Gastrocnemius medialis (tissue), 4 donors: ENCODE measurements at regions not wholly inside any gene's neighbourhood (a gene's known extent, or its start where the extent isn't known, plus 50 kb on each side); places are given as distances from the start of the nearest gene placed in this dataset.

Source experiments
- ATAC-seq, 2 donors: fragments of 150-250 bp; one replicate each; pipeline ENCODE4 v1.9.1; 2016
- DNase-seq, 2 donors: peaks; one replicate each; pipeline ENCODE4 v3.0.0-alpha.2; 2019
- H3K27ac ChIP-seq, 4 donors: fragments of 200-600 bp; sonication (generic); 1 replicate in 1 of 4; 2 replicates in 3 of 4; pipeline ENCODE4 v1.5.1; 2016 to 2018; ENCODE audit warnings: mild to moderate bottlenecking in 2 of 4, moderate library complexity in 1 of 4
- H3K27me3 ChIP-seq, 3 donors: fragments of 200-600 bp; sonication (generic) in 2 of 3; 1 replicate in 1 of 3; 2 replicates in 2 of 3; pipeline versions ENCODE4 v1.5.1 to v1.6.0; 2016 to 2019; ENCODE audit warnings: mild to moderate bottlenecking in 1 of 3, moderate library complexity in 1 of 3
- H3K36me3 ChIP-seq, 2 donors: fragments of 200-600 bp; sonication (generic) in 1 of 2; one replicate each; pipeline ENCODE4 v1.5.1; 2017 to 2018
- H3K4me1 ChIP-seq, 2 donors: fragments of 200-600 bp; sonication (generic) in 1 of 2; one replicate each; pipeline ENCODE4 v1.5.1; 2016 to 2017; ENCODE audit warnings: mild to moderate bottlenecking in 2 of 2
- H3K4me3 ChIP-seq, 4 donors: fragments of 200-600 bp; sonication (generic) in 3 of 4; 1 replicate in 1 of 4; 2 replicates in 3 of 4; pipeline ENCODE4 v1.5.1; 2016 to 2019; ENCODE audit warnings: mild to moderate bottlenecking in 2 of 4
- H3K9me3 ChIP-seq, 3 donors: fragments of 200-600 bp; sonication (generic) in 2 of 3; 1 replicate in 1 of 3; 2 replicates in 2 of 3; pipeline ENCODE4 v1.5.1; 2016 to 2019
- CTCF ChIP-seq, 5 experiments: fragments of 450-650 bp in 3 of 5; fragments of 200-600 bp in 2 of 5; sonication (generic) in 2 of 5; IDR thresholded peaks in 4 of 5; conservative IDR thresholded peaks in 1 of 5; 1 replicate in 4 of 5; 2 replicates in 1 of 5; pipeline ENCODE4 v1.5.1; 2016 to 2019; ENCODE audit warnings: antibody characterized with exemption in 5 of 5, mild to moderate bottlenecking in 3 of 5, moderate library complexity in 3 of 5
- POLR2A ChIP-seq, 2 donors: fragments of 450-650 bp; IDR thresholded peaks; one replicate each; pipeline ENCODE4 v1.6.1; 2017; ENCODE audit warnings: antibody characterized with exemption in 2 of 2, mild to moderate bottlenecking in 2 of 2, moderate library complexity in 2 of 2
- in situ Hi-C, 4 donors: fragments of 200-750 bp; cut with MboI; loops; one replicate each; pipeline versions ENCODE4 v1.15.0 to v1.8.0; 2017; ENCODE audit warnings: low sequenced_read_pairs in 4 of 4
- intact Hi-C: fragments of 100-400 bp; cut with DNase I; formaldehyde crosslinking; loops from one replicate; pipeline ENCODE4 v1.15.1; 2023; ENCODE audit warnings: low total_unique reads

GRCh38 chr12:118637767-118638370 lies 261.5 kb downstream of the SUDS3 start:
- DNase-seq (no peak), ATAC-seq (no peak)
- H3K9me3 ChIP-seq, result no peaks in the 10 kb centered on the region
- no peak overlapping the region for H3K4me3 ChIP-seq
- no peaks in the 10 kb centered on the region for H3K36me3 ChIP-seq
- TF ChIP-seq POLR2A (IDR thresholded peaks at IDR 0.05), result no peak
- no peak for TF ChIP-seq CTCF (IDR thresholded peaks at IDR 0.05 in 4 of 5, conservative IDR thresholded peaks at IDR 0.05 in 1 of 5)
- H3K27ac ChIP-seq, result no peak overlapping the region
- H3K27me3 ChIP-seq, result no peaks in the 10 kb centered on the region
- in situ Hi-C loops (no loop called here), intact Hi-C loops (no loop called here)
- no peaks in the 10 kb centered on the region for H3K4me1 ChIP-seq

DNA sequence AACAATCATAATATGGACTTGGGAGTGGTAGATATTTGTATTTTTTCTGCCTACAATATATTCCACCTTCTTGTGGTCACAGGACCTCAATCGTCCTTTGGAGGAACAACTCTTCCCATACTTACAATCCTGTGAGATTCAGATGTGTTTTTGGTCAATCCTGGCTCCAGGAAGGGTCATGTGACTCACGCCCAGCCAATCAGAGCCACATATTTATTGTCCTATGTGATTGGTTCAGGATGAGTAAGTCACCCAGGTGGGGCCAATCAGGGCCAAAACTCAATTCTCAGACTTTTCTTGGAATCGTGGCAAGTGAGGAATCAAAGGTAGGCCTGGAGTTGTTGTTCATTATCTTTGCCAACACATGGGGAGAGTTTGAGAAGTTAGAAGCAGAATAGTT lies 264.9 kb downstream of the SUDS3 start:
- in situ Hi-C loops (no loop called here), intact Hi-C loops (no loop called here)
- TF ChIP-seq POLR2A (IDR thresholded peaks at IDR 0.05) (no peak), CTCF (IDR thresholded peaks at IDR 0.05 in 4 of 5, conservative IDR thresholded peaks at IDR 0.05 in 1 of 5) (no peak)
- Histone ChIP-seq H3K4me1 (no peaks in the 10 kb centered on the region), H3K27me3 (no peaks in the 10 kb centered on the region), H3K36me3 (no peaks in the 10 kb centered on the region), H3K4me3 (no peak overlapping the region), H3K27ac (no peak overlapping the region), H3K9me3 (no peaks in the 10 kb centered on the region)
- ATAC-seq (no peak), DNase-seq (no peak)

GRCh38 chr12:118645219-118645618 lies 268.9 kb downstream of the SUDS3 start:
- ATAC-seq, result no peak
- Histone ChIP-seq H3K4me3 (no peak overlapping the region), H3K36me3 (no peaks in the 10 kb centered on the region), H3K4me1 (no peaks in the 10 kb centered on the region), H3K27ac (no peak overlapping the region), H3K27me3 (no peaks in the 10 kb centered on the region), H3K9me3 (no peaks in the 10 kb centered on the region)
- TF ChIP-seq POLR2A (IDR thresholded peaks at IDR 0.05) (no peak), CTCF (IDR thresholded peaks at IDR 0.05 in 4 of 5, conservative IDR thresholded peaks at IDR 0.05 in 1 of 5) (no peak)
- intact Hi-C loops (loop anchor here (5.0 kb wide), 1 partner anchor 423 kb away; no protein-coding TSS in a partner anchor), in situ Hi-C loops (no loop called here)
- no peak for DNase-seq

GRCh38 chr12:118649765-118650585 lies 273.6 kb downstream of the SUDS3 start:
- no peaks in the 10 kb centered on the region for H3K36me3 ChIP-seq
- no peaks in the 10 kb centered on the region for H3K9me3 ChIP-seq
- H3K4me1 ChIP-seq, result no peaks in the 10 kb centered on the region
- no peak for ATAC-seq
- no peaks in the 10 kb centered on the region for H3K27me3 ChIP-seq
- in situ Hi-C loops, result no loop called here
- H3K4me3 ChIP-seq, result no peak overlapping the region
- intact Hi-C loops, result loop anchor here (5.0 kb wide), 1 partner anchor 428 kb away; no protein-coding TSS in a partner anchor
- DNase-seq, result no peak
- no peak overlapping the region for H3K27ac ChIP-seq
- TF ChIP-seq POLR2A (IDR thresholded peaks at IDR 0.05), result no peak
- TF ChIP-seq CTCF (IDR thresholded peaks at IDR 0.05 in 4 of 5, conservative IDR thresholded peaks at IDR 0.05 in 1 of 5), result no peak
